Fibroblast of mammary gland (primary cell): ENCODE measurements at regions not wholly inside any gene's neighbourhood (a gene's known extent, or its start where the extent isn't known, plus 50 kb on each side); places are given as distances from the start of the nearest gene placed in this dataset.
"Not testable (repeated sequence)": the region's sequence is repeated elsewhere in the genome, so short reads cannot be mapped to it uniquely, and the experiment has no call there.

Experiments used
- DNase-seq: peaks from one replicate; pipeline ENCODE4 v3.0.0-alpha.2; 2010; ENCODE audit warnings: low read depth
- H3K4me3 ChIP-seq: 2 replicates; pipeline ENCODE4 v1.5.1; 2011; ENCODE audit warnings: low read depth, mild to moderate bottlenecking, low read length, moderate library complexity; ENCODE audit not compliant: control insufficient read depth
- TF ChIP-seq, protein P1 (sequence below): conservative IDR thresholded peaks from 2 replicates; pipeline ENCODE4 v1.5.1; 2011; ENCODE audit warnings: low read depth, low read length, inconsistent platforms; ENCODE audit not compliant: control insufficient read depth, insufficient read depth

DNA sequence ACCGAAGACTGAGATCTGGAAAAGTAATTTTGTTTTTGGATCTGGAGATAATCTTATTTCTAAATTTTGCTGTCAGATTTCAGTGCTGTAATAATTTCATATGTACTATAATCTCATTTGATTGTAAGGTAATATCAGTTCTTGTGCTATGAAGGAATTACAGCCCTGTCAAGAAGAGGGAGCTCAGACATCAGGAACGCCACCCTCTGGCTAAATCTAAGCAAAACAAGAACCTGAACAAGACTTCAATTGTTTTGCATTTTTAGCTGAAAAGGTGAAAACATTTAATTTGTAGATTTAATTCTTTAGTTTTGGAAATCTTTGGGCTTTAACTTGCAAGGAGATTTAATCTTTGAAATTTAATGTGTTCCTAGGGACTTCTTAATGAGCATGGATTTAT, 525.4 kb upstream of the HS3ST1 start:
- DNase-seq, result peak; percentile 30
- TF ChIP-seq, protein P1, sequence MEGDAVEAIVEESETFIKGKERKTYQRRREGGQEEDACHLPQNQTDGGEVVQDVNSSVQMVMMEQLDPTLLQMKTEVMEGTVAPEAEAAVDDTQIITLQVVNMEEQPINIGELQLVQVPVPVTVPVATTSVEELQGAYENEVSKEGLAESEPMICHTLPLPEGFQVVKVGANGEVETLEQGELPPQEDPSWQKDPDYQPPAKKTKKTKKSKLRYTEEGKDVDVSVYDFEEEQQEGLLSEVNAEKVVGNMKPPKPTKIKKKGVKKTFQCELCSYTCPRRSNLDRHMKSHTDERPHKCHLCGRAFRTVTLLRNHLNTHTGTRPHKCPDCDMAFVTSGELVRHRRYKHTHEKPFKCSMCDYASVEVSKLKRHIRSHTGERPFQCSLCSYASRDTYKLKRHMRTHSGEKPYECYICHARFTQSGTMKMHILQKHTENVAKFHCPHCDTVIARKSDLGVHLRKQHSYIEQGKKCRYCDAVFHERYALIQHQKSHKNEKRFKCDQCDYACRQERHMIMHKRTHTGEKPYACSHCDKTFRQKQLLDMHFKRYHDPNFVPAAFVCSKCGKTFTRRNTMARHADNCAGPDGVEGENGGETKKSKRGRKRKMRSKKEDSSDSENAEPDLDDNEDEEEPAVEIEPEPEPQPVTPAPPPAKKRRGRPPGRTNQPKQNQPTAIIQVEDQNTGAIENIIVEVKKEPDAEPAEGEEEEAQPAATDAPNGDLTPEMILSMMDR, result peak; percentile 30
- no peak overlapping the region for H3K4me3 ChIP-seq

DNA sequence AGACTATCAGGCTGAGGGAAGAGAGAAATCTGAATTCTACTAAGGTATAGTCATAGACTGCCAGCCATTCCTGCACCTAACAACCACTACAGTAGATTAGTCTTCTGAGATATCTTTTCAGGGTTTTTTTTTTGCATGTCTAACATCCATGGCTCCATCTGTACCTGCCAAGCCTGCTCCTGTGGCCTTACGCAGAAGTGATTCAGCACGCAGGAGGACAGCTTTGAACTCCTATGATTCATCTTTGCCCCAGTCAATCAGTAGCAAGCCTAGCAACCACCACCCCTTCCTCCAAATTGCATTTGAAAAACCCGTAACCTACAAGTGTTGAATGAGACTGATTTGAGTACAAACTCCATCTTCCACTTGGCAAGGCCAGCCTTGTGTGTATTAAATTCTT, 520.7 kb upstream of the HS3ST1 start:
- H3K4me3 ChIP-seq, result no peak overlapping the region
- DNase-seq, result no peak
- TF ChIP-seq, protein P1, result no peak

GRCh38 chr4:11947629-11948028, 518.9 kb upstream of the HS3ST1 start:
- H3K4me3 ChIP-seq, DNase-seq: not testable (repeated sequence)

DNA sequence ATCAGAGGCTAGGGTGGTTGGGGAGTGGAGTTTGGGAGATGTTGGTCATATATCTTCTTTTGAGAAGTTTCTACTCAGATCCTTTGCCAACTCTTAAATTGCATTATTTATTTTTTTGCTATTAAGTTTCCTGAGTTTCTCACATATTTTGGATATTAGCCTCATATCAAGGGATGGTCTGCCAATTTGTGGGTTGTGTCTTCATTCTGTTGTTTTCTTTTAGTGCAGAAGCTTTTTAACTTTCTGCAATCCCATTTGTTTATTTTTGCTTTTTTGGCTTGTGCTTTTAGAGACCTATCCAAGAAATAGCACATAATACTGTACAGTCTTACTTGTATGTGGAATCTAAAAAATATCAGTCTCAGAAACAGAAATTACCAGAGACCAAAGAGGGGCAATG, 509.2 kb upstream of the HS3ST1 start:
- no peak for DNase-seq
- H3K4me3 ChIP-seq, result no peak overlapping the region
- TF ChIP-seq, protein P1, result no peak

GRCh38 chr4:11931266-11931820, 502.6 kb upstream of the HS3ST1 start:
- no peak for DNase-seq
- TF ChIP-seq, protein P1, result no peak
- no peak overlapping the region for H3K4me3 ChIP-seq

- TF ChIP-seq, protein P1, result no peak
- no peak for DNase-seq
- no peak overlapping the region for H3K4me3 ChIP-seq
Observed at GRCh38 chr4:11929080-11929479, 500.4 kb upstream of the HS3ST1 start.

GRCh38 chr4:11919316-11919715, 490.6 kb upstream of the HS3ST1 start:
- H3K4me3 ChIP-seq, result no peak overlapping the region
- DNase-seq, result no peak
- TF ChIP-seq, protein P1, result no peak
